ENCODE measurements at regions not wholly inside any gene's neighbourhood (a gene's known extent, or its start where the extent isn't known, plus 50 kb on each side); places are given as distances from the start of the nearest gene placed in this dataset.

DNA sequence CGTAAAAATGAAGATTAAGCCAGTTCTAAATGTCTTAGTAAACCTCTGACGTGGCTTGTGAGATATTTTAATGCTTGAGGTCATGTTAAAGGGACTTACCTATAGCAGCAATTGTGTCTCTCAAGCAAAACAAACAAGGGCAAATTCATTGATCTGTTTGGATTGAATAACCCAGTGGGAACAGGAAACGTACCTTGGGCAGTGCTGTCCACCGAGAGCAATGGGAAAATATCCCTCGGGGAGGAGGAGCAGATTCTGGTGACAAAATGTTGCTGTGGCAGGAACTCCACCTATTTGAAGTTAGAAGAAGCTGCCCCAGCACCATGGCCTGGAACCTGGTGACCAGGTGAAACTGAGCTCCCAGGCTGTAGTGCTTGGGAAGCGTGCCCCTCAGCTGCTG lies 107.1 kb upstream of the FZD8 start:
- H3K9me3 ChIP-seq (ENCODE audit: control insufficient read depth, insufficient read depth, low read depth, low read length), result no peaks in the 10 kb centered on the region
- no peak overlapping the region for H3K9ac ChIP-seq (ENCODE audit: insufficient read depth, low read length)
- no peaks in the 10 kb centered on the region for H4K20me1 ChIP-seq (ENCODE audit: control insufficient read depth, extremely low read depth, insufficient read depth, low read length)
- TF ChIP-seq CTCF (conservative IDR thresholded peaks at IDR 0.05 in 1 of 2, IDR thresholded peaks at IDR 0.05 in 1 of 2; ENCODE audit: low read depth in 1 of 2, low read length in 2 of 2) (no peak), EZH2 (IDR thresholded peaks at IDR 0.05; ENCODE audit: low read length, missing control alignments) (no peak)
- H3K36me3 ChIP-seq (ENCODE audit: control insufficient read depth, insufficient read depth, low read length), result no peaks in the 10 kb centered on the region
- H3K27ac ChIP-seq (ENCODE audit: insufficient read depth, low read length), result no peak overlapping the region
- H3K4me2 ChIP-seq (ENCODE audit: extremely low read depth, insufficient read depth, low read length), result no peak overlapping the region
- H3K4me1 ChIP-seq (ENCODE audit: control insufficient read depth, extremely low read depth, insufficient read depth, low read length), result no peaks in the 10 kb centered on the region
- no peak overlapping the region for H2AFZ ChIP-seq (ENCODE audit: low read length)
- H3K79me2 ChIP-seq (ENCODE audit: control insufficient read depth, insufficient read depth, low read length), result no peaks in the 10 kb centered on the region
- H3K4me3 ChIP-seq (replicated peaks in 1 of 4; ENCODE audit: control extremely low read depth in 1 of 4, insufficient read depth in 1 of 4, low read depth in 3 of 4, low read length in 4 of 4), result no peak overlapping the region
- H3K27me3 ChIP-seq (ENCODE audit: control insufficient read depth, insufficient read depth, low read length), result no peaks in the 10 kb centered on the region
- no peak for DNase-seq (ENCODE audit: low read depth in 2 of 2)

- no peaks in the 10 kb centered on the region for H4K20me1 ChIP-seq (ENCODE audit: control insufficient read depth, extremely low read depth, insufficient read depth, low read length)
- H3K4me3 ChIP-seq (replicated peaks in 1 of 4; ENCODE audit: control extremely low read depth in 1 of 4, insufficient read depth in 1 of 4, low read depth in 3 of 4, low read length in 4 of 4), result no peak overlapping the region
- H3K4me2 ChIP-seq (ENCODE audit: extremely low read depth, insufficient read depth, low read length), result no peak overlapping the region
- no peaks in the 10 kb centered on the region for H3K27me3 ChIP-seq (ENCODE audit: control insufficient read depth, insufficient read depth, low read length)
- no peaks in the 10 kb centered on the region for H3K9me3 ChIP-seq (ENCODE audit: control insufficient read depth, insufficient read depth, low read depth, low read length)
- no peak overlapping the region for H3K9ac ChIP-seq (ENCODE audit: insufficient read depth, low read length)
- TF ChIP-seq EZH2 (IDR thresholded peaks at IDR 0.05; ENCODE audit: low read length, missing control alignments), result no peak
- no peak for TF ChIP-seq CTCF (conservative IDR thresholded peaks at IDR 0.05 in 1 of 2, IDR thresholded peaks at IDR 0.05 in 1 of 2; ENCODE audit: low read depth in 1 of 2, low read length in 2 of 2)
- no peak overlapping the region for H3K27ac ChIP-seq (ENCODE audit: insufficient read depth, low read length)
- H3K79me2 ChIP-seq (ENCODE audit: control insufficient read depth, insufficient read depth, low read length), result no peaks in the 10 kb centered on the region
- no peak for DNase-seq (ENCODE audit: low read depth in 2 of 2)
- H3K4me1 ChIP-seq (ENCODE audit: control insufficient read depth, extremely low read depth, insufficient read depth, low read length), result no peaks in the 10 kb centered on the region
- no peak overlapping the region for H2AFZ ChIP-seq (ENCODE audit: low read length)
- no peaks in the 10 kb centered on the region for H3K36me3 ChIP-seq (ENCODE audit: control insufficient read depth, insufficient read depth, low read length)
These were observed 103.7 kb upstream of the FZD8 start for GRCh38 chr10:35745617-35746403.

DNA sequence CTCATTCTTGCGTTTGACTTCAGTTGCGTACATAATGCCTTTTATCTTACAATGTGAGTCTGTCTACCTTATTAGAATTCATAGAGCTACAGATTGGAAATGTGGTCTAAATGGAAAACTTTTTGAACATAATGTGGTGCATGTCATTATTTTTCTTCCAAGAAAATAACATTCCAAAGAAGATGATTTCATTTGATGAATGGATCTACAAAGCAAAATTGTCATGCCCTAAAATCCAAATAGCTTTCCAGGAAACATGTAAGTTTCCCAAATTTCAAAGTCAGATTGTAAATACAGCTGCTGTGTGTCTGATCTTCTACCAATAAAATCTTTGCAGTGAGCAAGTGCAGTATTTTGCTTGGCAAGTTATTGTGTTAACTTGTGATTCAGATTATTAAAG lies 101.8 kb upstream of the FZD8 start:
- TF ChIP-seq CTCF (conservative IDR thresholded peaks at IDR 0.05 in 1 of 2, IDR thresholded peaks at IDR 0.05 in 1 of 2; ENCODE audit: low read depth in 1 of 2, low read length in 2 of 2) (no peak), EZH2 (IDR thresholded peaks at IDR 0.05; ENCODE audit: low read length, missing control alignments) (no peak)
- peak in 1 of 2 donors; percentile 9 for DNase-seq (ENCODE audit: low read depth in 2 of 2)
- H2AFZ ChIP-seq (ENCODE audit: low read length), result no peak overlapping the region

More for the DNA sequence above, 101.8 kb upstream of the FZD8 start:
- no peak overlapping the region for H3K9ac ChIP-seq (ENCODE audit: insufficient read depth, low read length)
- no peak overlapping the region for H3K4me3 ChIP-seq (replicated peaks in 1 of 4; ENCODE audit: control extremely low read depth in 1 of 4, insufficient read depth in 1 of 4, low read depth in 3 of 4, low read length in 4 of 4)
- no peaks in the 10 kb centered on the region for H4K20me1 ChIP-seq (ENCODE audit: control insufficient read depth, extremely low read depth, insufficient read depth, low read length)
- no peaks in the 10 kb centered on the region for H3K4me1 ChIP-seq (ENCODE audit: control insufficient read depth, extremely low read depth, insufficient read depth, low read length)
- H3K36me3 ChIP-seq (ENCODE audit: control insufficient read depth, insufficient read depth, low read length), result no peaks in the 10 kb centered on the region
- H3K9me3 ChIP-seq (ENCODE audit: control insufficient read depth, insufficient read depth, low read depth, low read length), result no peaks in the 10 kb centered on the region
- H3K27ac ChIP-seq (ENCODE audit: insufficient read depth, low read length), result no peak overlapping the region
- no peaks in the 10 kb centered on the region for H3K27me3 ChIP-seq (ENCODE audit: control insufficient read depth, insufficient read depth, low read length)
- H3K79me2 ChIP-seq (ENCODE audit: control insufficient read depth, insufficient read depth, low read length), result no peaks in the 10 kb centered on the region
- H3K4me2 ChIP-seq (ENCODE audit: extremely low read depth, insufficient read depth, low read length), result no peak overlapping the region

All from fibroblast of lung (primary cell).